ENCODE measurements at regions not wholly inside any gene's neighbourhood (a gene's known extent, or its start where the extent isn't known, plus 50 kb on each side); places are given as distances from the start of the nearest gene placed in this dataset.

- no peak for TF ChIP-seq CTCF (IDR thresholded peaks at IDR 0.05; ENCODE audit: low read depth, low read length)
- DNase-seq (ENCODE audit: extremely low read depth, low read depth) = no peak
Measured at GRCh38 chr5:67310740-67311139, 114.1 kb upstream of the CD180 start.

GRCh38 chr5:67310169-67310568 is 113.6 kb upstream of the CD180 start:
- no peak for DNase-seq (ENCODE audit: extremely low read depth, low read depth)
- TF ChIP-seq CTCF (IDR thresholded peaks at IDR 0.05; ENCODE audit: low read depth, low read length) = no peak

- DNase-seq (ENCODE audit: extremely low read depth, low read depth) = no peak
- TF ChIP-seq CTCF (IDR thresholded peaks at IDR 0.05; ENCODE audit: low read depth, low read length) = no peak
Measured at GRCh38 chr5:67308988-67309688, 112.5 kb upstream of the CD180 start.

- no peak for TF ChIP-seq CTCF (IDR thresholded peaks at IDR 0.05; ENCODE audit: low read depth, low read length)
- no peak for DNase-seq (ENCODE audit: extremely low read depth, low read depth)
Measured at GRCh38 chr5:67306965-67307607, 110.5 kb upstream of the CD180 start.

- no peak for DNase-seq (ENCODE audit: extremely low read depth, low read depth)
- no peak for TF ChIP-seq CTCF (IDR thresholded peaks at IDR 0.05; ENCODE audit: low read depth, low read length)
Measured at GRCh38 chr5:67305913-67306710, 109.5 kb upstream of the CD180 start.

GRCh38 chr5:67305401-67305800 is 108.8 kb upstream of the CD180 start:
- DNase-seq (ENCODE audit: extremely low read depth, low read depth) = no peak
- TF ChIP-seq CTCF (IDR thresholded peaks at IDR 0.05; ENCODE audit: low read depth, low read length) = no peak

GRCh38 chr5:67303356-67303755 is 106.8 kb upstream of the CD180 start:
- TF ChIP-seq CTCF (IDR thresholded peaks at IDR 0.05; ENCODE audit: low read depth, low read length) = no peak
- DNase-seq (ENCODE audit: extremely low read depth, low read depth) = no peak

Measured in AG09319 (cell line).